H9 (cell line): ENCODE measurements at regions not wholly inside any gene's neighbourhood (a gene's known extent, or its start where the extent isn't known, plus 50 kb on each side); places are given as distances from the start of the nearest gene placed in this dataset.
"Not testable (repeated sequence)": the region's sequence is repeated elsewhere in the genome, so short reads cannot be mapped to it uniquely, and the experiment has no call there.

ENCODE experiments used
- DNase-seq: peaks from one replicate; pipeline ENCODE4 v3.0.0-alpha.2; 2017
- H2AFZ ChIP-seq: one replicate; pipeline ENCODE4 v1.6.1; 2013; ENCODE audit warnings: mild to moderate bottlenecking, low read length, control low read depth, moderate library complexity
- H2AK5ac ChIP-seq: 2 replicates; pipeline ENCODE4 v1.6.1; 2013; ENCODE audit warnings: low read length, control low read depth, mixed read lengths; ENCODE audit not compliant: insufficient read length
- H2BK120ac ChIP-seq: one replicate; pipeline ENCODE4 v1.6.1; 2013; ENCODE audit warnings: low read depth, mild to moderate bottlenecking, low read length, control low read depth, inconsistent platforms; ENCODE audit not compliant: poor library complexity, severe bottlenecking
- H2BK12ac ChIP-seq: 2 replicates; pipeline ENCODE4 v1.6.1; 2013; ENCODE audit warnings: low read length, control low read depth, mixed read lengths, low read depth; ENCODE audit not compliant: insufficient read length
- H2BK15ac ChIP-seq: 2 replicates; pipeline ENCODE4 v1.6.1; 2013; ENCODE audit warnings: low read depth, low read length, control low read depth
- H2BK20ac ChIP-seq: one replicate; pipeline ENCODE4 v1.6.1; 2013; ENCODE audit warnings: low read depth, mild to moderate bottlenecking, low read length, control low read depth, inconsistent platforms; ENCODE audit not compliant: poor library complexity, severe bottlenecking
- H2BK5ac ChIP-seq: 2 replicates; pipeline ENCODE4 v1.6.1; 2013; ENCODE audit warnings: low read length, control low read depth, mixed read lengths; ENCODE audit not compliant: insufficient read length
- H3K14ac ChIP-seq: 2 replicates; pipeline ENCODE4 v1.6.1; 2013; ENCODE audit warnings: low read length, control low read depth; ENCODE audit not compliant: insufficient read depth
- H3K18ac ChIP-seq: 2 replicates; pipeline ENCODE4 v1.6.1; 2013; ENCODE audit warnings: low read depth, mild to moderate bottlenecking, mixed read lengths, low read length, control low read depth; ENCODE audit not compliant: insufficient read length
- H3K23ac ChIP-seq: 2 replicates; pipeline ENCODE4 v1.6.1; 2013; ENCODE audit warnings: low read length, control low read depth, mixed read lengths, low read depth; ENCODE audit not compliant: insufficient read length
- H3K23me2 ChIP-seq: 2 replicates; pipeline ENCODE4 v1.6.1; 2013; ENCODE audit warnings: low read depth, mild to moderate bottlenecking, mixed read lengths, low read length, control low read depth; ENCODE audit not compliant: insufficient read length, poor library complexity, severe bottlenecking
- H3K27ac ChIP-seq: 2 replicates; pipeline ENCODE4 v1.5.1; 2013; ENCODE audit warnings: low read length, control low read depth, mixed read lengths, low read depth; ENCODE audit not compliant: insufficient read length
- H3K27me3 ChIP-seq: 2 replicates; pipeline ENCODE4 v1.6.1; 2013; ENCODE audit warnings: low read length, control low read depth, inconsistent platforms; ENCODE audit not compliant: insufficient read depth
- H3K4ac ChIP-seq: 2 replicates; pipeline ENCODE4 v1.6.1; 2013; ENCODE audit warnings: low read depth, mild to moderate bottlenecking, control low read depth, inconsistent platforms, low read length, moderate library complexity
- H3K4me1 ChIP-seq: 2 replicates; pipeline ENCODE4 v1.6.1; 2013; ENCODE audit warnings: low read length, control low read depth, inconsistent platforms; ENCODE audit not compliant: insufficient read depth
- H3K4me2 ChIP-seq: 2 replicates; pipeline ENCODE4 v1.6.1; 2013; ENCODE audit warnings: low read length, control low read depth, mixed read lengths; ENCODE audit not compliant: insufficient read length, insufficient read depth
- H3K56ac ChIP-seq: 2 replicates; pipeline ENCODE4 v1.6.1; 2013; ENCODE audit warnings: low read depth, mild to moderate bottlenecking, mixed read lengths, low read length, control low read depth; ENCODE audit not compliant: insufficient read length
- H3K79me1 ChIP-seq: 2 replicates; pipeline ENCODE4 v1.6.1; 2013; ENCODE audit warnings: low read depth, mild to moderate bottlenecking, moderate library complexity, low read length, control low read depth, inconsistent platforms; ENCODE audit not compliant: insufficient read depth, poor library complexity, severe bottlenecking
- H3K79me2 ChIP-seq: 2 replicates; pipeline ENCODE4 v1.6.1; 2013; ENCODE audit warnings: low read length, control low read depth, inconsistent platforms; ENCODE audit not compliant: insufficient read depth
- H3K9ac ChIP-seq: 2 replicates; pipeline ENCODE4 v1.6.1; 2013; ENCODE audit warnings: low read length, control low read depth, mixed read lengths; ENCODE audit not compliant: insufficient read length; ENCODE audit errors: extremely low read depth
- H3K9me3 ChIP-seq: one replicate; pipeline ENCODE4 v1.6.1; 2013; ENCODE audit warnings: low read depth, low read length, inconsistent platforms; ENCODE audit not compliant: control insufficient read depth
- H3T11ph ChIP-seq: one replicate; pipeline ENCODE4 v1.6.1; 2013; ENCODE audit warnings: mild to moderate bottlenecking, low read length, control low read depth, inconsistent platforms
- H4K20me1 ChIP-seq: one replicate; pipeline ENCODE4 v1.6.1; 2013; ENCODE audit not compliant: control insufficient read depth, insufficient read length, insufficient read depth
- H4K5ac ChIP-seq: 2 replicates; pipeline ENCODE4 v1.6.1; 2013; ENCODE audit warnings: low read depth, mild to moderate bottlenecking, mixed read lengths, low read length, control low read depth; ENCODE audit not compliant: insufficient read length
- H4K8ac ChIP-seq: replicated peaks from 2 replicates; pipeline ENCODE4 v1.6.1; 2013; ENCODE audit warnings: low read length, control low read depth, mixed read lengths, low read depth; ENCODE audit not compliant: insufficient read length
- H4K91ac ChIP-seq: 2 replicates; pipeline ENCODE4 v1.6.1; 2013; ENCODE audit warnings: low read depth, mild to moderate bottlenecking, moderate library complexity, mixed read lengths, low read length, control low read depth; ENCODE audit not compliant: insufficient read length
- H3K27ac Mint-ChIP-seq, 3 experiments: 2 replicates in 2 of 3; 3 replicates in 1 of 3; pipeline ENCODE4 v1.8.0; 2020 to 2021; ENCODE audit warnings: mixed read lengths in 3 of 3, mild to moderate bottlenecking in 1 of 3, moderate library complexity in 1 of 3
- H3K27me3 Mint-ChIP-seq: 2 replicates; pipeline ENCODE4 v1.8.0; 2021; ENCODE audit warnings: low read depth, mild to moderate bottlenecking, moderate library complexity, mixed read lengths
- H3K36me3 Mint-ChIP-seq, 3 experiments: 2 replicates in 2 of 3; 3 replicates in 1 of 3; pipeline ENCODE4 v1.8.0; 2020 to 2021; ENCODE audit warnings: low read depth in 3 of 3, mixed read lengths in 3 of 3; ENCODE audit not compliant: insufficient read depth in 1 of 3
- H3K4me1 Mint-ChIP-seq, 2 experiments: 2 replicates each; pipeline ENCODE4 v1.8.0; 2020; ENCODE audit warnings: mixed read lengths in 2 of 2
- H3K4me3 Mint-ChIP-seq, 2 experiments: 2 replicates in 1 of 2; 3 replicates in 1 of 2; pipeline ENCODE4 v1.8.0; 2020 to 2021; ENCODE audit warnings: mild to moderate bottlenecking in 2 of 2, mixed read lengths in 2 of 2, moderate library complexity in 1 of 2
- H3K9me3 Mint-ChIP-seq, 2 experiments: 2 replicates in 1 of 2; 3 replicates in 1 of 2; pipeline ENCODE4 v1.8.0; 2020; ENCODE audit warnings: mild to moderate bottlenecking in 2 of 2, mixed read lengths in 2 of 2, moderate library complexity in 1 of 2
- WGBS: extraction: QIAGEN DNeasy Blood & Tissue Kit; methylation state at CpG from one replicate; pipeline ENCODE4 v1.1.7; 2013; ENCODE audit warnings: missing lambda C conversion rate, low lambda C conversion rate, mixed read lengths; ENCODE audit not compliant: insufficient read length; ENCODE audit errors: extremely low coverage; 5-methylcytosine and 5-hydroxymethylcytosine counted together
- TF ChIP-seq, protein P1 (sequence below): fragments of 200-600 bp; sonication (generic); conservative IDR thresholded peaks from 3 replicates; pipeline ENCODE4 v1.8.0; 2021; ENCODE audit warnings: antibody characterized with exemption, mild to moderate bottlenecking

DNA sequence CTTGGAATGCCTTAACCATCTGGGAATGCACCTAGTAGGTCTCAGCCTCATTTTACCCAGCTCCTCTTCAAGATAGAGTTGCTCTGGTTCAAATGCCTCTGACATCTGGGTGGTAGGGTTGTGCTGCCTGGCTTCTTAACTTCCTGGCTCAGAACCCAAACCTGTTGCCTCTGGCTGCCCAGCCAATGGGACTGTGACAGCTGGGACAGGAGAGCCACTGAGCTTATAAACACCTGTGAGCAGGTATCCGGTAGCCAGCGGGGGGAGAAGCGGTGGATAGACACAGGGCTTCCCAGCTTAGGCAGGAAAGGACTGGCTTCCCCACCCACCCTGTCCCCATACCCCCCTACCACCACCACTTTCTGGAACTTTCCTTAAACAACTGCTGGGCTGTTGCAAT, 115.8 kb upstream of the CARD11 start:
- no CpG with 5 or more reads among the region's 3 CpGs for WGBS
- Mint-ChIP-seq H3K4me1 (peaks cover 14 to 18% of the 10 kb centered on the region in 2 experiments), H3K36me3 (peaks cover 0 to 8% (median 2%) of the 10 kb centered on the region in 3 experiments; a peak in 3 of 7 replicates), H3K9me3 (peaks cover 15 to 18% of the 10 kb centered on the region in 2 experiments), H3K4me3 (no peak overlapping the region), H3K27ac (no peak overlapping the region), H3K27me3 (no peaks in the 10 kb centered on the region)
- no peak overlapping the region for H2BK120ac ChIP-seq
- H2BK5ac ChIP-seq, result no peak overlapping the region
- H3K4me1 ChIP-seq, result no peaks in the 10 kb centered on the region
- H4K20me1 ChIP-seq, result no peaks in the 10 kb centered on the region
- H3K56ac ChIP-seq, result no peak overlapping the region
- H3K79me1 ChIP-seq, result no peaks in the 10 kb centered on the region
- no peak overlapping the region for H3K9ac ChIP-seq
- no peak overlapping the region for H2BK12ac ChIP-seq
- H2AFZ ChIP-seq, result no peak overlapping the region
- H3K23me2 ChIP-seq, result no peaks in the 10 kb centered on the region
- no peak overlapping the region for H3K14ac ChIP-seq
- no peaks in the 10 kb centered on the region for H3K79me2 ChIP-seq
- no peak overlapping the region for H4K5ac ChIP-seq
- H2BK20ac ChIP-seq, result no peak overlapping the region
- H4K8ac ChIP-seq, result no peak overlapping the region
- TF ChIP-seq, protein P1, sequence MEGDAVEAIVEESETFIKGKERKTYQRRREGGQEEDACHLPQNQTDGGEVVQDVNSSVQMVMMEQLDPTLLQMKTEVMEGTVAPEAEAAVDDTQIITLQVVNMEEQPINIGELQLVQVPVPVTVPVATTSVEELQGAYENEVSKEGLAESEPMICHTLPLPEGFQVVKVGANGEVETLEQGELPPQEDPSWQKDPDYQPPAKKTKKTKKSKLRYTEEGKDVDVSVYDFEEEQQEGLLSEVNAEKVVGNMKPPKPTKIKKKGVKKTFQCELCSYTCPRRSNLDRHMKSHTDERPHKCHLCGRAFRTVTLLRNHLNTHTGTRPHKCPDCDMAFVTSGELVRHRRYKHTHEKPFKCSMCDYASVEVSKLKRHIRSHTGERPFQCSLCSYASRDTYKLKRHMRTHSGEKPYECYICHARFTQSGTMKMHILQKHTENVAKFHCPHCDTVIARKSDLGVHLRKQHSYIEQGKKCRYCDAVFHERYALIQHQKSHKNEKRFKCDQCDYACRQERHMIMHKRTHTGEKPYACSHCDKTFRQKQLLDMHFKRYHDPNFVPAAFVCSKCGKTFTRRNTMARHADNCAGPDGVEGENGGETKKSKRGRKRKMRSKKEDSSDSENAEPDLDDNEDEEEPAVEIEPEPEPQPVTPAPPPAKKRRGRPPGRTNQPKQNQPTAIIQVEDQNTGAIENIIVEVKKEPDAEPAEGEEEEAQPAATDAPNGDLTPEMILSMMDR, result no peak
- H3K9me3 ChIP-seq, result no peaks in the 10 kb centered on the region
- H3T11ph ChIP-seq, result no peak overlapping the region
- H3K27me3 ChIP-seq, result no peaks in the 10 kb centered on the region
- H4K91ac ChIP-seq, result no peak overlapping the region
- no peak overlapping the region for H3K4me2 ChIP-seq
- no peak overlapping the region for H3K18ac ChIP-seq
- no peak for DNase-seq
- no peak overlapping the region for H2AK5ac ChIP-seq
- no peak overlapping the region for H3K23ac ChIP-seq
- H3K27ac ChIP-seq, result no peak overlapping the region
- H3K4ac ChIP-seq, result no peak overlapping the region
- no peak overlapping the region for H2BK15ac ChIP-seq

DNA sequence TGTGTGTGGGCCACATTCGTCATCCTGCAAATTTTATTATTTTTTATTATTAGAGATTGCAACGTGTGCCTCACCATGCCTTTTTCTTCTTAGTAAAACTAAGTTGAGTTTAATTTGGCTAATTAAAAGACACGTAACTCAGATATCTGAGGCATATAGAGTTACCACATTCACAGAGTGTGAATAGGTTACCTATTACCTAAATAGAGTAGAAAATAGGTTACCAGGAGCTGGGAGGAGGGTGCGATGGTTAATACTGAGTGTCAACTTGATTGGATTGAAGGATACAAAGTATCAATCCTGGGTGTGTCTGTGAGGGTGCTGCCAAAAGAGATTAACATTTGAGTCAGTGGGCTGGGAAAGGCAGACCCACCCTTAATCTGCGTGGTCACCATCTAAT, 116.3 kb upstream of the CARD11 start:
- not testable (repeated sequence) for H3K18ac ChIP-seq, H4K20me1 ChIP-seq, H3K56ac ChIP-seq, H3K36me3 Mint-ChIP-seq, H3K23me2 ChIP-seq, H3K27ac Mint-ChIP-seq, H2BK12ac ChIP-seq, H3K23ac ChIP-seq, H3K27me3 Mint-ChIP-seq, H2BK15ac ChIP-seq, H3K27ac ChIP-seq, H3K79me2 ChIP-seq, H4K8ac ChIP-seq, H3K9me3 ChIP-seq, H3K4me3 Mint-ChIP-seq, H3K9ac ChIP-seq, H3K4me1 ChIP-seq, DNase-seq, H3K27me3 ChIP-seq, H3K4ac ChIP-seq, H3T11ph ChIP-seq, H4K5ac ChIP-seq, H3K4me2 ChIP-seq, H4K91ac ChIP-seq, H2AK5ac ChIP-seq, H2BK5ac ChIP-seq, H2BK120ac ChIP-seq, H2BK20ac ChIP-seq, H2AFZ ChIP-seq, H3K14ac ChIP-seq, H3K79me1 ChIP-seq
- WGBS, result no CpG with 5 or more reads among the region's 5 CpGs
- peaks cover 14 to 15% of the 10 kb centered on the region in 2 experiments for H3K4me1 Mint-ChIP-seq
- H3K9me3 Mint-ChIP-seq, result peaks cover 14% of the 10 kb centered on the region in 2 experiments
